GM23338 (cell line): ENCODE measurements at regions not wholly inside any gene's neighbourhood (a gene's known extent, or its start where the extent isn't known, plus 50 kb on each side); places are given as distances from the start of the nearest gene placed in this dataset.

Source experiments
- ATAC-seq: fragments of 200-7000 bp; cut with Tn5 transposase; 3 replicates; pipeline ENCODE4 v1.9.1; 2020
- DNase-seq: peaks from one replicate; pipeline ENCODE4 v3.0.0-alpha.2; 2015; ENCODE audit warnings: low spot score
- H2AFZ ChIP-seq: fragments of 200-600 bp; sonication (generic); 2 replicates; pipeline ENCODE4 v1.8.0; 2016; ENCODE audit warnings: antibody characterized with exemption, mild to moderate bottlenecking, moderate library complexity
- H3F3A ChIP-seq: fragments of 200-600 bp; sonication (generic); replicated peaks from 2 replicates; pipeline ENCODE4 v1.8.0; 2017; ENCODE audit warnings: antibody characterized with exemption, mixed run types, low read depth
- H3K27ac ChIP-seq: fragments of 200-600 bp; sonication (generic); 2 replicates; pipeline ENCODE4 v1.6.1; 2016; ENCODE audit warnings: low read depth
- H3K27me3 ChIP-seq: fragments of 200-600 bp; sonication (generic); 2 replicates; pipeline ENCODE4 v1.8.0; 2016; ENCODE audit warnings: mild to moderate bottlenecking, mixed run types, moderate library complexity; ENCODE audit not compliant: insufficient read depth
- H3K36me3 ChIP-seq: fragments of 200-600 bp; sonication (generic); 2 replicates; pipeline ENCODE4 v1.8.0; 2016; ENCODE audit warnings: mild to moderate bottlenecking; ENCODE audit not compliant: insufficient read depth
- H3K4me1 ChIP-seq: fragments of 200-600 bp; sonication (generic); 2 replicates; pipeline ENCODE4 v1.8.0; 2016; ENCODE audit warnings: mild to moderate bottlenecking, moderate library complexity; ENCODE audit not compliant: insufficient read depth
- H3K4me2 ChIP-seq: fragments of 200-600 bp; sonication (generic); 2 replicates; pipeline ENCODE4 v1.7.1; 2017; ENCODE audit warnings: mixed run types
- H3K4me3 ChIP-seq: fragments of 200-600 bp; sonication (generic); 2 replicates; pipeline ENCODE4 v1.6.1; 2016; ENCODE audit warnings: mixed run types
- H3K79me2 ChIP-seq: fragments of 200-600 bp; sonication (generic); replicated peaks from 2 replicates; pipeline ENCODE4 v1.8.0; 2017; ENCODE audit warnings: mild to moderate bottlenecking; ENCODE audit not compliant: insufficient read depth
- H3K9me2 ChIP-seq: fragments of 200-600 bp; sonication (generic); 2 replicates; pipeline ENCODE4 v1.8.0; 2017; ENCODE audit not compliant: insufficient read depth
- H4K20me1 ChIP-seq: fragments of 200-600 bp; sonication (generic); replicated peaks from 2 replicates; pipeline ENCODE4 v1.8.0; 2017; ENCODE audit warnings: mild to moderate bottlenecking; ENCODE audit not compliant: insufficient read depth
- H3K27ac Mint-ChIP-seq: 2 replicates; pipeline ENCODE4 v1.8.0; 2020; ENCODE audit warnings: inconsistent platforms, mild to moderate bottlenecking, moderate library complexity, mixed read lengths
- H3K27me3 Mint-ChIP-seq: 3 replicates; pipeline ENCODE4 v1.8.0; 2022; ENCODE audit warnings: low read depth, mild to moderate bottlenecking, moderate library complexity, mixed read lengths, inconsistent platforms; ENCODE audit not compliant: insufficient read depth, poor library complexity
- H3K36me3 Mint-ChIP-seq: 3 replicates; pipeline ENCODE4 v1.8.0; 2021; ENCODE audit warnings: low read depth, mild to moderate bottlenecking, inconsistent platforms, moderate library complexity, mixed read lengths
- H3K4me1 Mint-ChIP-seq: 3 replicates; pipeline ENCODE4 v1.8.0; 2020; ENCODE audit warnings: mild to moderate bottlenecking, inconsistent platforms, mixed read lengths
- H3K4me3 Mint-ChIP-seq: 3 replicates; pipeline ENCODE4 v1.8.0; 2021; ENCODE audit warnings: moderate library complexity, mild to moderate bottlenecking, inconsistent platforms, mixed read lengths
- H3K9me3 Mint-ChIP-seq: 3 replicates; pipeline ENCODE4 v1.8.0; 2020; ENCODE audit warnings: moderate library complexity, mild to moderate bottlenecking, inconsistent platforms, mixed read lengths
- CREB1 ChIP-seq: fragments of 250-450 bp; sonication (Bioruptor Pico); IDR thresholded peaks from 2 replicates; pipeline ENCODE4 v1.5.0; 2020; ENCODE audit warnings: low read depth, mild to moderate bottlenecking, moderate library complexity
- EZH2 ChIP-seq: fragments of 200-600 bp; sonication (generic); IDR thresholded peaks from one replicate; pipeline ENCODE4 v1.8.0; 2017; ENCODE audit warnings: antibody characterized with exemption, mild to moderate bottlenecking, low read depth; ENCODE audit not compliant: unreplicated experiment
- JUNB ChIP-seq: IDR thresholded peaks from one replicate; pipeline ENCODE4 v1.6.1; 2016; ENCODE audit warnings: antibody characterized with exemption; ENCODE audit not compliant: unreplicated experiment
- POLR2AphosphoS5 ChIP-seq: IDR thresholded peaks from 2 replicates; pipeline ENCODE4 v1.6.1; 2016; ENCODE audit warnings: antibody characterized with exemption, low read depth
- STAT1 ChIP-seq: IDR thresholded peaks from one replicate; pipeline ENCODE4 v1.6.1; 2016; ENCODE audit warnings: antibody characterized with exemption; ENCODE audit not compliant: unreplicated experiment
- ZNF114 ChIP-seq: fragments of 250-450 bp; sonication (Bioruptor Pico); IDR thresholded peaks from 2 replicates; pipeline ENCODE4 v1.5.0; 2020; ENCODE audit warnings: mild to moderate bottlenecking, moderate library complexity
- ZNF331 ChIP-seq: fragments of 250-450 bp; sonication (Bioruptor Pico); IDR thresholded peaks from 2 replicates; pipeline ENCODE4 v1.5.0; 2020; ENCODE audit warnings: low read depth, mild to moderate bottlenecking, moderate library complexity
- TF ChIP-seq, protein P1 (sequence below): IDR thresholded peaks from one replicate; pipeline ENCODE4 v1.6.1; 2018; ENCODE audit warnings: antibody characterized with exemption; ENCODE audit not compliant: unreplicated experiment
- TF ChIP-seq, protein P2 (sequence below), 2 experiments: fragments of 200-600 bp in 1 of 2; sonication (generic) in 1 of 2; conservative IDR thresholded peaks; 2 replicates each; pipeline versions ENCODE4 v1.5.1 to v1.6.1; 2016 to 2017; ENCODE audit warnings: antibody characterized with exemption in 2 of 2, low read depth in 2 of 2, mild to moderate bottlenecking in 2 of 2, moderate library complexity in 1 of 2
- TF ChIP-seq, protein P3 (sequence below): fragments of 250-450 bp; sonication (Bioruptor Pico); IDR thresholded peaks from 2 replicates; pipeline ENCODE4 v1.5.0; 2020; ENCODE audit warnings: mild to moderate bottlenecking, moderate library complexity

DNA sequence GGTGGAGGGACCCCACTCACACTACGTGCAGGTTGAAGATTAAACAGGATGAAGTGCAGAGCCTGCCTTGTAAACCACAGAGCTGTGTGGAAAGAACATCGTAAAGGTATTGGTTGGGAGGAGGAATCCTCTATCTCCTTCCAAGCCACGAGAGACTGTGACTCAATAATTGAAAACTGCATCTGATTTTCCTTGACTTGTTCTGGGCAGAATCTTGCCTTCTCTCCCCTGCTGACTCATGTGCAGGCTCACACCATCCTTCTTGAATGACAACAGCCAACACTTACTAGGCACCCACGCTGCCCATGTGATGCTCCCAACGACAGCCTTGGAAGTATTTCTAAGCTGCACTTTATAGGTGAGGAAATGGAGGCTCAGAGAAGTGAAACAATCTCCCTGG lies 563.0 kb downstream of the MIAT start (continued):
- TF ChIP-seq, protein P1, sequence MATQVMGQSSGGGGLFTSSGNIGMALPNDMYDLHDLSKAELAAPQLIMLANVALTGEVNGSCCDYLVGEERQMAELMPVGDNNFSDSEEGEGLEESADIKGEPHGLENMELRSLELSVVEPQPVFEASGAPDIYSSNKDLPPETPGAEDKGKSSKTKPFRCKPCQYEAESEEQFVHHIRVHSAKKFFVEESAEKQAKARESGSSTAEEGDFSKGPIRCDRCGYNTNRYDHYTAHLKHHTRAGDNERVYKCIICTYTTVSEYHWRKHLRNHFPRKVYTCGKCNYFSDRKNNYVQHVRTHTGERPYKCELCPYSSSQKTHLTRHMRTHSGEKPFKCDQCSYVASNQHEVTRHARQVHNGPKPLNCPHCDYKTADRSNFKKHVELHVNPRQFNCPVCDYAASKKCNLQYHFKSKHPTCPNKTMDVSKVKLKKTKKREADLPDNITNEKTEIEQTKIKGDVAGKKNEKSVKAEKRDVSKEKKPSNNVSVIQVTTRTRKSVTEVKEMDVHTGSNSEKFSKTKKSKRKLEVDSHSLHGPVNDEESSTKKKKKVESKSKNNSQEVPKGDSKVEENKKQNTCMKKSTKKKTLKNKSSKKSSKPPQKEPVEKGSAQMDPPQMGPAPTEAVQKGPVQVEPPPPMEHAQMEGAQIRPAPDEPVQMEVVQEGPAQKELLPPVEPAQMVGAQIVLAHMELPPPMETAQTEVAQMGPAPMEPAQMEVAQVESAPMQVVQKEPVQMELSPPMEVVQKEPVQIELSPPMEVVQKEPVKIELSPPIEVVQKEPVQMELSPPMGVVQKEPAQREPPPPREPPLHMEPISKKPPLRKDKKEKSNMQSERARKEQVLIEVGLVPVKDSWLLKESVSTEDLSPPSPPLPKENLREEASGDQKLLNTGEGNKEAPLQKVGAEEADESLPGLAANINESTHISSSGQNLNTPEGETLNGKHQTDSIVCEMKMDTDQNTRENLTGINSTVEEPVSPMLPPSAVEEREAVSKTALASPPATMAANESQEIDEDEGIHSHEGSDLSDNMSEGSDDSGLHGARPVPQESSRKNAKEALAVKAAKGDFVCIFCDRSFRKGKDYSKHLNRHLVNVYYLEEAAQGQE: no peak
- TF ChIP-seq, protein P2, sequence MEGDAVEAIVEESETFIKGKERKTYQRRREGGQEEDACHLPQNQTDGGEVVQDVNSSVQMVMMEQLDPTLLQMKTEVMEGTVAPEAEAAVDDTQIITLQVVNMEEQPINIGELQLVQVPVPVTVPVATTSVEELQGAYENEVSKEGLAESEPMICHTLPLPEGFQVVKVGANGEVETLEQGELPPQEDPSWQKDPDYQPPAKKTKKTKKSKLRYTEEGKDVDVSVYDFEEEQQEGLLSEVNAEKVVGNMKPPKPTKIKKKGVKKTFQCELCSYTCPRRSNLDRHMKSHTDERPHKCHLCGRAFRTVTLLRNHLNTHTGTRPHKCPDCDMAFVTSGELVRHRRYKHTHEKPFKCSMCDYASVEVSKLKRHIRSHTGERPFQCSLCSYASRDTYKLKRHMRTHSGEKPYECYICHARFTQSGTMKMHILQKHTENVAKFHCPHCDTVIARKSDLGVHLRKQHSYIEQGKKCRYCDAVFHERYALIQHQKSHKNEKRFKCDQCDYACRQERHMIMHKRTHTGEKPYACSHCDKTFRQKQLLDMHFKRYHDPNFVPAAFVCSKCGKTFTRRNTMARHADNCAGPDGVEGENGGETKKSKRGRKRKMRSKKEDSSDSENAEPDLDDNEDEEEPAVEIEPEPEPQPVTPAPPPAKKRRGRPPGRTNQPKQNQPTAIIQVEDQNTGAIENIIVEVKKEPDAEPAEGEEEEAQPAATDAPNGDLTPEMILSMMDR (conservative IDR thresholded peaks at IDR 0.05; ENCODE audit: low read depth in 2 of 2): no peak
- no peak for TF ChIP-seq ZNF331

DNA sequence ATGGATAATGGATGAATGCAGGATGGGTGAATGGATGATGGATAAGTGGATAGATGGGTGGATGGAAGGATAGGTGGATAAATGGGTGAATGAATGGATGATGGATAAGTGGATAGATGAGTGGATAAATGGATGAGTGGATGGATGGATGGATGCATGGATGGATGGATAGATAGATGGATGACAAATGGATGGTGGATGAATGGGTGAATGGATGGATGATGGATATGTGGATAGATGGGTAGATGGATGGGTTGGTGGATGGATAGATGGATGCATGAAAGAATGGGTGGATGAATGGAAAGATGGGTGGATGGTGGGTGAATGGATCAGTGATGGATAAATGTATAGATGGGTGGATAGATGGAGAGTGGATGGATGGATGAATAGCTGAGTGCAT lies 564.8 kb downstream of the MIAT start:
- Mint-ChIP-seq H3K27me3 (peaks cover 4% of the 10 kb centered on the region), H3K4me3 (no peak overlapping the region), H3K9me3 (no peaks in the 10 kb centered on the region), H3K27ac (no peak overlapping the region), H3K36me3 (no peaks in the 10 kb centered on the region), H3K4me1 (peaks cover 6% of the 10 kb centered on the region; the same call in 1 of the 3 replicates)
- Histone ChIP-seq H2AFZ (no peak overlapping the region), H3K27me3 (no peaks in the 10 kb centered on the region), H3K4me3 (no peak overlapping the region), H3K9me2 (no peaks in the 10 kb centered on the region; the same call in 1 of the 2 replicates), H3K27ac (no peak overlapping the region), H3K4me1 (no peaks in the 10 kb centered on the region), H3K79me2 (no peaks in the 10 kb centered on the region), H3F3A (no peaks in the 10 kb centered on the region), H3K4me2 (no peak overlapping the region), H4K20me1 (no peaks in the 10 kb centered on the region), H3K36me3 (no peaks in the 10 kb centered on the region)
- ATAC-seq (no peak), DNase-seq (no peak)
- TF ChIP-seq POLR2AphosphoS5 (no peak), STAT1 (no peak), ZNF114 (CRISPR knock-in tag) (no peak), JUNB (no peak), CREB1 (CRISPR knock-in tag) (no peak), EZH2 (no peak)
- TF ChIP-seq, protein P3, sequence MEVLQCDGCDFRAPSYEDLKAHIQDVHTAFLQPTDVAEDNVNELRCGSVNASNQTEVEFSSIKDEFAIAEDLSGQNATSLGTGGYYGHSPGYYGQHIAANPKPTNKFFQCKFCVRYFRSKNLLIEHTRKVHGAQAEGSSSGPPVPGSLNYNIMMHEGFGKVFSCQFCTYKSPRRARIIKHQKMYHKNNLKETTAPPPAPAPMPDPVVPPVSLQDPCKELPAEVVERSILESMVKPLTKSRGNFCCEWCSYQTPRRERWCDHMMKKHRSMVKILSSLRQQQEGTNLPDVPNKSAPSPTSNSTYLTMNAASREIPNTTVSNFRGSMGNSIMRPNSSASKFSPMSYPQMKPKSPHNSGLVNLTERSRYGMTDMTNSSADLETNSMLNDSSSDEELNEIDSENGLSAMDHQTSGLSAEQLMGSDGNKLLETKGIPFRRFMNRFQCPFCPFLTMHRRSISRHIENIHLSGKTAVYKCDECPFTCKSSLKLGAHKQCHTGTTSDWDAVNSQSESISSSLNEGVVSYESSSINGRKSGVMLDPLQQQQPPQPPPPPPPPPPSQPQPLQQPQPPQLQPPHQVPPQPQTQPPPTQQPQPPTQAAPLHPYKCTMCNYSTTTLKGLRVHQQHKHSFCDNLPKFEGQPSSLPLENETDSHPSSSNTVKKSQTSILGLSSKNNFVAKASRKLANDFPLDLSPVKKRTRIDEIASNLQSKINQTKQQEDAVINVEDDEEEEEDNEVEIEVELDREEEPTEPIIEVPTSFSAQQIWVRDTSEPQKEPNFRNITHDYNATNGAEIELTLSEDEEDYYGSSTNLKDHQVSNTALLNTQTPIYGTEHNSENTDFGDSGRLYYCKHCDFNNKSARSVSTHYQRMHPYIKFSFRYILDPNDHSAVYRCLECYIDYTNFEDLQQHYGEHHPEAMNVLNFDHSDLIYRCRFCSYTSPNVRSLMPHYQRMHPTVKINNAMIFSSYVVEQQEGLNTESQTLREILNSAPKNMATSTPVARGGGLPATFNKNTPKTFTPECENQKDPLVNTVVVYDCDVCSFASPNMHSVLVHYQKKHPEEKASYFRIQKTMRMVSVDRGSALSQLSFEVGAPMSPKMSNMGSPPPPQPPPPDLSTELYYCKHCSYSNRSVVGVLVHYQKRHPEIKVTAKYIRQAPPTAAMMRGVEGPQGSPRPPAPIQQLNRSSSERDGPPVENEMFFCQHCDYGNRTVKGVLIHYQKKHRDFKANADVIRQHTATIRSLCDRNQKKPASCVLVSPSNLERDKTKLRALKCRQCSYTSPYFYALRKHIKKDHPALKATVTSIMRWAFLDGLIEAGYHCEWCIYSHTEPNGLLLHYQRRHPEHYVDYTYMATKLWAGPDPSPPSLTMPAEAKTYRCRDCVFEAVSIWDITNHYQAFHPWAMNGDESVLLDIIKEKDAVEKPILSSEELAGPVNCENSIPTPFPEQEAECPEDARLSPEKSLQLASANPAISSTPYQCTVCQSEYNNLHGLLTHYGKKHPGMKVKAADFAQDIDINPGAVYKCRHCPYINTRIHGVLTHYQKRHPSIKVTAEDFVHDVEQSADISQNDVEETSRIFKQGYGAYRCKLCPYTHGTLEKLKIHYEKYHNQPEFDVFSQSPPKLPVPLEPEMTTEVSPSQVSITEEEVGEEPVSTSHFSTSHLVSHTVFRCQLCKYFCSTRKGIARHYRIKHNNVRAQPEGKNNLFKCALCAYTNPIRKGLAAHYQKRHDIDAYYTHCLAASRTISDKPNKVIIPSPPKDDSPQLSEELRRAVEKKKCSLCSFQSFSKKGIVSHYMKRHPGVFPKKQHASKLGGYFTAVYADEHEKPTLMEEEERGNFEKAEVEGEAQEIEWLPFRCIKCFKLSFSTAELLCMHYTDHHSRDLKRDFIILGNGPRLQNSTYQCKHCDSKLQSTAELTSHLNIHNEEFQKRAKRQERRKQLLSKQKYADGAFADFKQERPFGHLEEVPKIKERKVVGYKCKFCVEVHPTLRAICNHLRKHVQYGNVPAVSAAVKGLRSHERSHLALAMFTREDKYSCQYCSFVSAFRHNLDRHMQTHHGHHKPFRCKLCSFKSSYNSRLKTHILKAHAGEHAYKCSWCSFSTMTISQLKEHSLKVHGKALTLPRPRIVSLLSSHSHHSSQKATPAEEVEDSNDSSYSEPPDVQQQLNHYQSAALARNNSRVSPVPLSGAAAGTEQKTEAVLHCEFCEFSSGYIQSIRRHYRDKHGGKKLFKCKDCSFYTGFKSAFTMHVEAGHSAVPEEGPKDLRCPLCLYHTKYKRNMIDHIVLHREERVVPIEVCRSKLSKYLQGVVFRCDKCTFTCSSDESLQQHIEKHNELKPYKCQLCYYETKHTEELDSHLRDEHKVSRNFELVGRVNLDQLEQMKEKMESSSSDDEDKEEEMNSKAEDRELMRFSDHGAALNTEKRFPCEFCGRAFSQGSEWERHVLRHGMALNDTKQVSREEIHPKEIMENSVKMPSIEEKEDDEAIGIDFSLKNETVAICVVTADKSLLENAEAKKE (CRISPR knock-in tag): no peak
- TF ChIP-seq, protein P2 (conservative IDR thresholded peaks at IDR 0.05; ENCODE audit: low read depth in 2 of 2): no peak
